Activated T-cell treated with anti-CD3 and anti-CD28 coated beads, Interleukin-2, amount 50 U/mL, for 24 hours (primary cell): ENCODE measurements at regions not wholly inside any gene's neighbourhood (a gene's known extent, or its start where the extent isn't known, plus 50 kb on each side); places are given as distances from the start of the nearest gene placed in this dataset.
"Not testable (repeated sequence)": the region's sequence is repeated elsewhere in the genome, so short reads cannot be mapped to it uniquely, and the experiment has no call there.

ENCODE experiments used
- DNase-seq: peaks from one replicate; pipeline ENCODE4 v3.0.0-alpha.2; 2020
- H3K27ac Mint-ChIP-seq: 2 replicates; pipeline ENCODE4 v1.8.0; 2020; ENCODE audit warnings: mild to moderate bottlenecking, mixed read lengths
- H3K27me3 Mint-ChIP-seq: 2 replicates; pipeline ENCODE4 v1.8.0; 2020; ENCODE audit warnings: mixed read lengths
- H3K36me3 Mint-ChIP-seq: 2 replicates; pipeline ENCODE4 v1.8.0; 2020; ENCODE audit warnings: low read depth, mixed read lengths
- H3K4me1 Mint-ChIP-seq: 2 replicates; pipeline ENCODE4 v1.8.0; 2020; ENCODE audit warnings: low read depth, mixed read lengths
- H3K4me3 Mint-ChIP-seq: 2 replicates; pipeline ENCODE4 v1.8.0; 2020; ENCODE audit warnings: mild to moderate bottlenecking, moderate library complexity, mixed read lengths
- H3K9me3 Mint-ChIP-seq: 2 replicates; pipeline ENCODE4 v1.8.0; 2020; ENCODE audit warnings: mixed read lengths

DNA sequence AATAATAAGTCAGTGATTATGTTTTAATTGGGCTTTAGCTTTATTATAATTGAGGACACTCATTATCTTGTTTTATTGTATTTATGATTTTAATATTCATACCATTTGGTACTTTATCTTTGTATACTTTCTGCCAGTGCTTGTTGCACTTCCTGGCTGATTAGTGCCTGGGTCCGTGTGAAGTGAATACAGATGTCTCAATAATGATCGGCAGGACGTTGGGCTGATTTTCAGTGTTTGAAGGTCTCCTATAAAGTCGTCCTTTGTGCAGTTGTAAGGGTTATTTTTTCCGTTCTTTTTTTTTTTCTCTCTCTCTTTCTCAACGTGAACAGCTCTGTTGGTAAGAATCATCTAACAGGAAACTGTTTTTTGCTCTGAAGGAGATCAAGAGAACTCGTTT lies 450.0 kb upstream of the POU3F2 start:
- Mint-ChIP-seq H3K27ac (no peak overlapping the region), H3K4me1 (no peaks in the 10 kb centered on the region), H3K36me3 (no peaks in the 10 kb centered on the region)

DNA sequence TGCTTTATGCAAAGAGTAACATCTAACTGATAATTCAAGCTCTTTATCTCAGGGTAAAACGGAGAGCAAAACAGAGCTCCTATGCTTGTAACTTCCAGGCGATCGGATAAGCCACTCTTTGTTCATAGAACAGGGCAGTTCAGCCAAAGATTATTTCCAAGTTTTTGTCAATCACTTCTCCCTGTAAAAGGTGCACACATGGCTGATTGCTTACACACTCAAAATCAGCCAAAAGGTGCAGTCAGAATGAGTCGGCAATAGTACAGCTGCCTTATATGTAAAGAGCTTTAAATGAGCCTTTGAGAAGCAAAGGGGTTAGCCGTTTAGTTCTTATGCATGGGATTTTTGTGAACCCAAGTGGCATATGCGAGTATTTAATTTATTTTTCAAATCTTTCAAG lies 449.6 kb upstream of the POU3F2 start:
- Mint-ChIP-seq H3K36me3 (no peaks in the 10 kb centered on the region), H3K4me1 (no peaks in the 10 kb centered on the region), H3K9me3 (peaks cover 5% of the 10 kb centered on the region), H3K4me3 (no peak overlapping the region), H3K27me3 (no peaks in the 10 kb centered on the region), H3K27ac (no peak overlapping the region)
- DNase-seq = no peak

More for the DNA sequence above, 450.0 kb upstream of the POU3F2 start:
- peaks cover 5% of the 10 kb centered on the region for H3K9me3 Mint-ChIP-seq
- H3K27me3 Mint-ChIP-seq = no peaks in the 10 kb centered on the region
- DNase-seq = no peak
- no peak overlapping the region for H3K4me3 Mint-ChIP-seq

DNA sequence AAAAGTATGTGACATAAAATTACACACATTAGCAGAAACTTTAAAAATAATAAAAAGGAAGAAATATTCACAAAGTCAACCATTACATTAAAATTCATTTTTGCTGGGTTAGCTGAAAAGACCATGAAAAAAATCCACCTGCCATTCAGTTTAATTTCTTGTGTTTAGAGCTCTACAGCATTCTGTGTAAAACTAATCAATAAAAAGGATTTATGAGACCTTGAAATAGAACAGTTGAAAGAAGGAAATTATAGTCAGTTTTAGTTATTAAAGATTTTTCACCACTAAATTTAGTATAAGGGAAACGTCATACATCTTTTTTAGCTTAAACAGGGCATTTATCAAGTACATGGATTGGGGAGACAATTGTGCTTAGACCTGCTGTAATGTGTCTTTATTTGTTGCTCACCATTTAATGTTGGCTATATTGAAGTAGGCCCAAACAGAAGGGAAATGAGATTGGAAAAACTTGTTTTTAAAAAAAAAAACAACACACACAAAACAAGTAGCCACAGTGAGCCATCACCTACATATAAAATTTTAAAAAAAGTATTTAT lies 438.7 kb upstream of the POU3F2 start:
- H3K27me3 Mint-ChIP-seq = no peaks in the 10 kb centered on the region
- no peaks in the 10 kb centered on the region for H3K9me3 Mint-ChIP-seq
- H3K4me3 Mint-ChIP-seq = no peak overlapping the region
- no peaks in the 10 kb centered on the region for H3K4me1 Mint-ChIP-seq
- no peak for DNase-seq
- H3K27ac Mint-ChIP-seq = no peak overlapping the region
- H3K36me3 Mint-ChIP-seq = no peaks in the 10 kb centered on the region

DNA sequence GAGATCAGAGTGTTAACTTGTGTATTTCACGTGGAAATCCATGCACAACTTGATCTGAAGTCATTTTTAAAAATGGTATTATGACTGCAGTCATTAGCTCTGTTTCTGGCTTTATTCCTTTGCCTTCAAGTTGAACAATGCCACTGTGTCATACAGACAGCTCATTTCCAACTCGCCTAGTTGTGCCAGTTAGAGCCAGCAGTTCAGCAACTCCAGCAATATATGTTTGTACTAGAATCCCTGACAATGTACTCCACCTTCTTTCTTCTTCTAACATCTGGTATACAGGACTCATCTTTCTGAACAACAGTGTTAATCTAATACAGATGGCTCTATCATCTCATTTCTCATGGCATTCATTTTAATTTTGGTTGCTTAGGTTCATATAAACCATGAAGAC lies 418.3 kb upstream of the POU3F2 start:
- H3K4me3 Mint-ChIP-seq = no peak overlapping the region
- H3K9me3 Mint-ChIP-seq = peaks cover 15% of the 10 kb centered on the region
- no peaks in the 10 kb centered on the region for H3K4me1 Mint-ChIP-seq
- H3K36me3 Mint-ChIP-seq = no peaks in the 10 kb centered on the region
- no peak overlapping the region for H3K27ac Mint-ChIP-seq
- no peak for DNase-seq
- no peaks in the 10 kb centered on the region for H3K27me3 Mint-ChIP-seq

DNA sequence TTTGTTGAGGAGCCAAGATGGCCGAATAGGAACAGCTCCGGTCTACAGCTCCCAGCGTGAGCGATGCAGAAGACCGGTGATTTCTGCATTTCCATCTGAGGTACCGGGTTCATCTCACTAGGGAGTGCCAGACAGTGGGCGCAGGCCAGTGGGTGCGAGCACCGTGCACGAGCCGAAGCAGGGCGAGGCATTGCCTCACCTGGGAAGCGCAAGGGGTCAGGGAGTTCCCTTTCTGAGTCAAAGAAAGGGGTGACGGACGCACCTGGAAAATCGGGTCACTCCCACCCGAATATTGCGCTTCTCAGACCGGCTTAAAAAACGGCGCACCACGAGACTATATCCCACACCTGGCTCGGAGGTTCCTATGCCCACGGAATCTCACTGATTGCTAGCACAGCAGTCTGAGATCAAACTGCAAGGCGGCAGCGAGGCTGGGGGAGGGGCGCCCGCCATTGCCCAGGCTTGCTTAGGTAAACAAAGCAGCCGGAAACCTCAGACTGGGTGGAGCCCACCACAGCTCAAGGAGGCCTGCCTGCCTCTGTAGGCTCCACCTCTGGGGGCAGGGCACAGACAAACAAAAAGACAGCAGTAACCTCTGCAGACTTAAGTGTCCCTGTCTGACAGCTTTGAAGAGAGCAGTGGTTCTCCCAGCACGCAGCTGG lies 417.7 kb upstream of the POU3F2 start:
- peaks cover 15% of the 10 kb centered on the region for H3K9me3 Mint-ChIP-seq

DNA sequence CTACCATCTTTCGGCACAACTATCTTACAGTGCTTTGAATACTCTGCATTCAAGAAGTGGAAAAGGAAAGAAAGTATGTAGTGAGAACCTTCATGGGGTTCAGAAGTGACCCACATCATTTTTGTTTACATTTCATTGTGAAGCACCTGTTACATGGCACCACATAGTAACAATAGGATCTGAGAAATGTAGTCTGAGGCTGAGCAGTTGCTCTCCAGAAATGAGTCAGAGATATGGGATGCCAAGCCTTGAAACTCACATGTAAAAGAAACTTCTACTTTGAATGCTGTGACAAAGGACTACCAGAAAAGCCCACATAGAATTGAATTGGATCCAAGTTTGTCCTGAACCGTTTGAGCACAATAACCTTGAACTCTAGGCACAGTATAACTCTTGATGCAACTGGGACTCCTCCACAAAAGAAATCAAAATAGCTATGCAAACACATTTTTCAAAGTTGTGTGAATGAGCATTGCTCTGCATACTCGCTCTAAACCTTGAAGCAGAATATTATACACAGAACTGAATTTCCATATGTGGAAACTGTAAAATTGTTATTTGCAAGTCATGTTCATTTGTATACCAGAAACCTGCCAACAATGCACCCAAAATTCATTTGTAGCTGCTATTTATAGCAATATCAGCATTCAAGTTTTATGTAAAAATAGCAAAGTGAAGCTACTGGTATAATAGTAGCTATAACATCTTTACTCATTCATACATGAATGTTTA lies 400.9 kb upstream of the POU3F2 start:
- no peak for DNase-seq
- Mint-ChIP-seq H3K27me3 (no peaks in the 10 kb centered on the region), H3K27ac (no peak overlapping the region)

More for the DNA sequence above, 417.7 kb upstream of the POU3F2 start:
- H3K4me1 Mint-ChIP-seq, H3K27ac Mint-ChIP-seq, H3K36me3 Mint-ChIP-seq, DNase-seq, H3K27me3 Mint-ChIP-seq, H3K4me3 Mint-ChIP-seq: not testable (repeated sequence)

DNA sequence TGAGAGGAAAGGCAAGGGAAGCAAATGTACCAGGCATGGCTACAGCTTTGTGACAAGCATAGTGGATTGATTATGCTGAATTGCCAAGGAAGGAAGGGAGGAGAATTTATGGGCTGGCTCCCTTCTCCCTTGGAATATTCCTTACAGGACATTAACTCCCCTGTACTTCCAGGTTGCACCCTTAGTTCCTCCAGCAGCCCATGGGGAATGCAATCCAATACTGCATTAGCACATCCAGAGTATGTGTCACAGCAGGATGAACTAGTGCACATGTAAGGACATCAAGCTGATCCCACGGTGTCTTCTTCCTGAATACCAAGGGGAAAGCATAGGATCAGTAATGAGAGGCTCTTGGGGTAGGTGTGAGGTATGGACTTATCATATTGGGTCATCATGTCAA lies 390.7 kb upstream of the POU3F2 start:
- no peaks in the 10 kb centered on the region for H3K4me1 Mint-ChIP-seq
- H3K36me3 Mint-ChIP-seq = no peaks in the 10 kb centered on the region

More for the DNA sequence above, 400.9 kb upstream of the POU3F2 start:
- H3K4me3 Mint-ChIP-seq = no peak overlapping the region
- H3K9me3 Mint-ChIP-seq = peaks cover 9% of the 10 kb centered on the region
- H3K4me1 Mint-ChIP-seq = no peaks in the 10 kb centered on the region
- no peaks in the 10 kb centered on the region for H3K36me3 Mint-ChIP-seq

DNA sequence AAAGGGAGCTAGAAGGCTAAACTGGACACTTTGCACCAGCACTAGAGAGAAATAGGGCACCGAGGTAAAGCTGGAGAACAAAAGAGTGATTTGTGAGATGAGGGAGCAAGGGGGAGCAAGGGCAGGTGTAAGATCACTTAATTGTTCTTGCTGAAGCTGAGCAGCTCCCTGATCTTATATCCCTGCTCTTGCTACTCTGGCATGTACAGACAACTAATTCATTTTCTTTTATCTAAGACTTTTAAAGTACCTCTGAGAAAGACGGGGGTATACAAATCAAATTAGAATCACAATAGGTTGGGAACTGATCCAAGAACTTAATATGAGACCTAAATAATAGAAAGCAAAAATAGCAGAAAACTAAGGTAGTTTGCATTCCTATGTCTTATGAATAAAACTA lies 381.7 kb upstream of the POU3F2 start:
- no peaks in the 10 kb centered on the region for H3K27me3 Mint-ChIP-seq
- no peaks in the 10 kb centered on the region for H3K4me1 Mint-ChIP-seq
- no peak overlapping the region for H3K4me3 Mint-ChIP-seq
- no peak for DNase-seq
- H3K27ac Mint-ChIP-seq = no peak overlapping the region
- no peaks in the 10 kb centered on the region for H3K36me3 Mint-ChIP-seq
- H3K9me3 Mint-ChIP-seq = no peaks in the 10 kb centered on the region

More for the DNA sequence above, 390.7 kb upstream of the POU3F2 start:
- H3K4me3 Mint-ChIP-seq = no peak overlapping the region
- no peaks in the 10 kb centered on the region for H3K9me3 Mint-ChIP-seq
- H3K27ac Mint-ChIP-seq = no peak overlapping the region
- no peak for DNase-seq
- no peaks in the 10 kb centered on the region for H3K27me3 Mint-ChIP-seq

DNA sequence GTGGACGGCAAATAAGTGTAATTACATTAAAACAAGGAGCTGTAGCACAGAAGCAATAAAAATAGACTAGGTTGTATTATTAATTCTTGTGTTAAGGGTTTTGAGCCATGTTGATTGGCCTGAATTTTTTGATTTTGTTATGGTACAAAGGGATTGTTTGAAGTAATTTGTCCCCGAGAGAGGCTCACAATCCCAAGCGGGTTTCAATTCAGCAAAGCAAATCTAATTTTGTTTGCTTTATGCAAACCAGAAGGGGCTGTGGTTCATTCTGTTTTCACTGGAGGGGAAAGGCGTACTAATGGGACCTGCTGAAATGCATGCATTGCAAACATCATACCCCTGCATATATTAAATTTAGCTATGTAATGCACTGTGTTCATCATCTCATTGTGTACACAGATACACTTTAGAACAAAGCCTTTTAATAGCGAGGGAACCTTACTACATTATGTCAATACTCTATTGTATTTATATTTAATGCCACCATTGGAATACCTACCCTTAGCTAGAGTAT lies 379.5 kb upstream of the POU3F2 start:
- H3K27ac Mint-ChIP-seq = no peak overlapping the region
- H3K9me3 Mint-ChIP-seq = no peaks in the 10 kb centered on the region
- no peak overlapping the region for H3K4me3 Mint-ChIP-seq
- no peaks in the 10 kb centered on the region for H3K4me1 Mint-ChIP-seq
- H3K36me3 Mint-ChIP-seq = no peaks in the 10 kb centered on the region
- no peaks in the 10 kb centered on the region for H3K27me3 Mint-ChIP-seq
- DNase-seq = no peak

DNA sequence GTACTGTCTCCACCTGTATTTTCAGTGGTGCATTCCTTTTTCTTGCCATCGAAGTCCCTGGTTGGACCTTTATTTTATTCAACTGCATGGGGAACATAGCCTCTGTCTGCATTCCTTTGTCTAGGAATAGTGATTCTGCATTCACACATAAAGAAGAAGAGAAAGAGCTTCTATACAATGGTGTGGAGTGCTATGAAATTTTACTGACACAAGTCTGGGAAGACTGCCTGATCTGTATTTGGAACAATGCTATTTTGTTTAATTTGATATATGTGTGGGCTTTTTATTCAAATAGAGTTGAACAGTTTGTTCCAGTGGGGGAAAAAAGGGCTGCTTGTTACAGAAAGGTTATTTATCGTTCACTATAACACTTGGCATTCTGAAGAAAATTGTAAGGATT lies 375.7 kb upstream of the POU3F2 start:
- Mint-ChIP-seq H3K9me3 (no peaks in the 10 kb centered on the region), H3K4me3 (no peak overlapping the region), H3K27ac (no peak overlapping the region), H3K36me3 (no peaks in the 10 kb centered on the region), H3K27me3 (no peaks in the 10 kb centered on the region), H3K4me1 (no peaks in the 10 kb centered on the region)
- no peak for DNase-seq

DNA sequence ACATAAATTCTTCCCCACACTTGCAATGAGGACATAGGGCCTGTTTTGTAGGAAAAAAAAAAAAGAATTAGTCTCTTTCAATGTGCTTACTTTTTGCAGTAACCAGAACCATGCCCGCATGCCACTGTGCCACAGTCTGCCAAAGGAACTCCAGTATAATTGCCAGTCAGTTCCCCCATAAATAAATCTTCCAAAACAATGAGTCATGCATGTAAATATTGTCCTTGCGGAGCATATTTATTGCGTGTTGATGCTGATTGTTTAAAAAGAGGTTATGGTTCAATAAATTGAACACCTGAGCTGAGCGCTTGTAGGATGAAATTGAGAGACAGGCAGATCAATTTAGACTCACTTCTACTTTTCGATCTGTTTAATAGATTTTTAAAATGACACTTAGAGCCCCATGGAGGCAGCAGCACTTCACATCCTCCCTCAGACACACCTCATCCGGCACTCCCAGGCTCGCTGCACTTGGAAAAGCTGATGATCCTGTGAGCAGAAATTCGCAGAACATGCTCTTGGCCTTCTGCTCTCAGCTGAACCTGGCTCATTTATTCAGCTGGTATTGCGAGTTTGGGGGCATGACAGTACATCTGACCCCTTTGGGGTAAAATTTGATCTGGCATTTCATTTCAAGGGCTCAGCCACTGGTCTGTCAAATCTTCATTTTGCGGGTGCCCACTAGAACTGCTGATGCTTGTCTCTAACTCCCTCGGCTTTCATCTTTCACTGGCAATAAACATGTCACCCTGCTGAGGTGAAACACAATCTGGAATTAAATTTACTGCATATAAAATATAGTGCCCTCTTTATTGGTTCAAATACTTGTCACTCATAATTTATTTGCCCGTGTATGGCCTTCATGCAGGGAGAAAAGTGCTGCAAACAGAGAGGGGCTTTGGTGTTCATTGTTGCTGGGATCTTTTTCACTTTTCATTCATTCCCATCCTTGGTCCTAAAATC lies 371.1 kb upstream of the POU3F2 start:
- Mint-ChIP-seq H3K4me1 (no peaks in the 10 kb centered on the region), H3K9me3 (no peaks in the 10 kb centered on the region), H3K36me3 (no peaks in the 10 kb centered on the region), H3K27me3 (no peaks in the 10 kb centered on the region), H3K4me3 (no peak overlapping the region), H3K27ac (no peak overlapping the region)
- no peak for DNase-seq

DNA sequence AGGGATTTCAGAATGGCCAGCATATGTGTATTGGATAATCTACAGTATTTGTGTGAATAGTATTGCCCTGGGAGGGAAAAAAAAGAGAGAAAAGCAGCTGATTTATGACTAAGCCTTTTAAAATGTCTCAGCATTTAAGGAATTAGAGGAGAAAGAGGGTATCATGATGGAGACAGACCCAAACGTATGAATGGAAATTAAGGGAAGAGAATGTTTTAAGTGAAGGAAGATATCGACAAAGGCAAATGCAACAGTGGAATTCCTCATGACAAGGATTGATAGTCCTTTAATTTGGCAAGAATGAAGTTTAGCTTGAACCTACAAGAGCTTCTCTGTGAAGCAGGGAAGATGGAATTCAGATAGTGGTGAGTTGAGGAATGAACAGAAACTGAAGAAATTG lies 367.3 kb upstream of the POU3F2 start:
- Mint-ChIP-seq H3K4me1 (no peaks in the 10 kb centered on the region), H3K27me3 (no peaks in the 10 kb centered on the region), H3K36me3 (no peaks in the 10 kb centered on the region), H3K27ac (no peak overlapping the region), H3K4me3 (no peak overlapping the region), H3K9me3 (peaks cover 10% of the 10 kb centered on the region)
- no peak for DNase-seq

DNA sequence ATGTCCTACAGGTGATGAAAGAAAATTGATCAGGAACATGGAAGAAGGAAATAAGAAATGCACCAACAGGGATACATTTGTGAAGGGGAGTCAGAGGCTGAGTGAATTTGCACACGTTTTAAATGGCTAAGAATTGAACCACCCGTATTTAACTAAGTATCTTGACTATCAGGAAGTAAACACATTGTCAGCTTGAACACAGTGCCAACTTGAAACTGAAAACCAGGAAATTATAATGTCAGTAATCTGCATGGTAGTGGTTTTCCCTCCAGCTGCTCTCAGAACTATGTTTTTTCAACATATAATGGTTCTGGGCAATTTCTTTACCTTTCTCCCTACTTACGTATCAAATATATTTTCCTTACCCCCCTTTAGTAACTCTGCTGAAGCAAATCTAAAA lies 366.5 kb upstream of the POU3F2 start:
- H3K4me3 Mint-ChIP-seq = no peak overlapping the region
- no peaks in the 10 kb centered on the region for H3K4me1 Mint-ChIP-seq
- no peaks in the 10 kb centered on the region for H3K27me3 Mint-ChIP-seq
- H3K9me3 Mint-ChIP-seq = peaks cover 10% of the 10 kb centered on the region
- no peak overlapping the region for H3K27ac Mint-ChIP-seq
- H3K36me3 Mint-ChIP-seq = no peaks in the 10 kb centered on the region
- DNase-seq = no peak

DNA sequence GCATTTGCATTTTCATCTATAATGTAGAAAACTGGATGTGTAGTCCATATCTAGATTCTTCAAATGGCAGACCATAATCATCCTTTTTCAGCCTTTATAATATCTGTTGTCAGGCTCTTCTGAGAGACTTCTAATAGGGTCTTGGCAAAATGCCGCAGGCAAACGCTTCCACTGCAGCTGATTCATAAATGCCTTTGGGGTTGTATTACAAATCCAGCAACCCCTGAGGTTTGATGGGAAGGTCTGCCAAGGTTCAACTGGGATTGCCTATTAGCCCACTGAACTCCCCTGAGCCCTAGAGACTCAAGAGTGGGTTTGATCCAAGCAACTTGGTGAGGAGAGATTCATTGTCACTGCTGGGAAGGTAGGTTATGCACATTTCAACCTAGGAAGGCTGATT lies 365.2 kb upstream of the POU3F2 start:
- Mint-ChIP-seq H3K9me3 (peaks cover 10% of the 10 kb centered on the region), H3K27ac (no peak overlapping the region), H3K4me1 (no peaks in the 10 kb centered on the region), H3K4me3 (no peak overlapping the region), H3K27me3 (no peaks in the 10 kb centered on the region), H3K36me3 (no peaks in the 10 kb centered on the region)
- no peak for DNase-seq
